SK-N-SH treated with all-trans-retinoic acid at 6 μM for 48 hours (cell line): ENCODE measurements at regions not wholly inside any gene's neighbourhood (a gene's known extent, or its start where the extent isn't known, plus 50 kb on each side); places are given as distances from the start of the nearest gene placed in this dataset.

Experiments
- ATAC-seq: fragments of 200-7000 bp; cut with Tn5 transposase; 3 replicates; pipeline ENCODE4 v1.9.1; 2020; ENCODE audit warnings: mild to moderate bottlenecking, moderate library complexity
- ARNTL ChIP-seq: fragments of 450-650 bp; formaldehyde crosslinking; IDR thresholded peaks from 2 replicates; pipeline ENCODE4 v1.5.0; 2020; ENCODE audit warnings: low read depth, mild to moderate bottlenecking, moderate library complexity, borderline replicate concordance
- BACH2 ChIP-seq: fragments of 250-450 bp; sonication (Bioruptor Pico); IDR thresholded peaks from 2 replicates; pipeline ENCODE4 v1.9.0; 2021; ENCODE audit warnings: mild to moderate bottlenecking, borderline replicate concordance
- CREB5 ChIP-seq: fragments of 250-450 bp; sonication (Bioruptor Pico); IDR thresholded peaks from 2 replicates; pipeline ENCODE4 v1.5.1; 2020; ENCODE audit warnings: low read depth, mild to moderate bottlenecking, moderate library complexity
- CSDC2 ChIP-seq: fragments of 250-450 bp; sonication (Bioruptor Pico); IDR thresholded peaks from 2 replicates; pipeline ENCODE4 v1.5.0; 2020; ENCODE audit warnings: mild to moderate bottlenecking, moderate library complexity
- ESRRG ChIP-seq: fragments of 250-450 bp; sonication (Bioruptor Pico); IDR thresholded peaks from 2 replicates; pipeline ENCODE4 v1.6.1; 2021; ENCODE audit warnings: mild to moderate bottlenecking
- GLIS3 ChIP-seq: fragments of 250-450 bp; sonication (Bioruptor Pico); IDR thresholded peaks from 2 replicates; pipeline ENCODE4 v1.5.0; 2020; ENCODE audit warnings: mild to moderate bottlenecking, moderate library complexity
- ISL1 ChIP-seq: fragments of 250-450 bp; sonication (Bioruptor Pico); IDR thresholded peaks from 2 replicates; pipeline ENCODE4 v2.1.2; 2022; ENCODE audit warnings: mild to moderate bottlenecking, moderate library complexity
- OSR1 ChIP-seq: fragments of 250-450 bp; sonication (Bioruptor Pico); IDR thresholded peaks from 2 replicates; pipeline ENCODE4 v1.8.0; 2022; ENCODE audit warnings: moderate library complexity, mild to moderate bottlenecking, inconsistent platforms
- RARB ChIP-seq: fragments of 250-450 bp; sonication (Bioruptor Pico); IDR thresholded peaks from 2 replicates; pipeline ENCODE4 v1.8.0; 2021; ENCODE audit warnings: mild to moderate bottlenecking, moderate library complexity
- SNAI2 ChIP-seq: fragments of 250-450 bp; sonication (Bioruptor Pico); IDR thresholded peaks from 2 replicates; pipeline ENCODE4 v1.5.0; 2020; ENCODE audit warnings: mild to moderate bottlenecking, moderate library complexity
- TCF4 ChIP-seq: fragments of 250-450 bp; sonication (Bioruptor Pico); IDR thresholded peaks from 2 replicates; pipeline ENCODE4 v1.8.0; 2021; ENCODE audit warnings: mild to moderate bottlenecking, moderate library complexity, borderline replicate concordance
- TOX ChIP-seq: fragments of 250-450 bp; sonication (Bioruptor Pico); IDR thresholded peaks from 2 replicates; pipeline ENCODE4 v1.8.0; 2021; ENCODE audit warnings: mild to moderate bottlenecking, moderate library complexity, borderline replicate concordance
- ZC3H10 ChIP-seq: fragments of 250-450 bp; sonication (Bioruptor Pico); IDR thresholded peaks from 2 replicates; pipeline ENCODE4 v1.5.1; 2021; ENCODE audit warnings: mild to moderate bottlenecking, moderate library complexity
- ZFP3 ChIP-seq: fragments of 250-450 bp; sonication (Bioruptor Pico); IDR thresholded peaks from 2 replicates; pipeline ENCODE4 v1.5.0; 2020; ENCODE audit warnings: mild to moderate bottlenecking, moderate library complexity
- ZFP30 ChIP-seq: fragments of 450-650 bp; formaldehyde crosslinking; IDR thresholded peaks from 2 replicates; pipeline ENCODE4 v1.5.0; 2022; ENCODE audit warnings: mild to moderate bottlenecking, moderate library complexity
- ZNF565 ChIP-seq: fragments of 450-650 bp; formaldehyde crosslinking; conservative IDR thresholded peaks from 2 replicates; pipeline ENCODE4 v1.5.0; 2020; ENCODE audit warnings: low read depth, mild to moderate bottlenecking, moderate library complexity
- ZNF70 ChIP-seq: fragments of 450-650 bp; formaldehyde crosslinking; IDR thresholded peaks from 2 replicates; pipeline ENCODE4 v1.5.0; 2020; ENCODE audit warnings: mild to moderate bottlenecking, moderate library complexity
- ZNF8 ChIP-seq: fragments of 450-650 bp; formaldehyde crosslinking; IDR thresholded peaks from 2 replicates; pipeline ENCODE4 v1.5.0; 2020; ENCODE audit warnings: mild to moderate bottlenecking, moderate library complexity
- TF ChIP-seq, protein P1 (sequence below): fragments of 250-450 bp; sonication (Bioruptor Pico); IDR thresholded peaks from 2 replicates; pipeline ENCODE4 v1.5.0; 2020; ENCODE audit warnings: mild to moderate bottlenecking, moderate library complexity
- TF ChIP-seq, protein P2 (sequence below): fragments of 250-450 bp; sonication (Bioruptor Pico); IDR thresholded peaks from 2 replicates; pipeline ENCODE4 v1.5.1; 2021; ENCODE audit warnings: mild to moderate bottlenecking, moderate library complexity
- TF ChIP-seq, protein P3 (sequence below): fragments of 250-450 bp; sonication (Bioruptor Pico); IDR thresholded peaks from 2 replicates; pipeline ENCODE4 v1.8.0; 2020; ENCODE audit warnings: mild to moderate bottlenecking, moderate library complexity, borderline replicate concordance
- TF ChIP-seq, protein P4 (sequence below): fragments of 250-450 bp; sonication (Bioruptor Pico); IDR thresholded peaks from 2 replicates; pipeline ENCODE4 v1.8.0; 2021; ENCODE audit warnings: low read depth, mild to moderate bottlenecking, moderate library complexity, borderline replicate concordance

DNA sequence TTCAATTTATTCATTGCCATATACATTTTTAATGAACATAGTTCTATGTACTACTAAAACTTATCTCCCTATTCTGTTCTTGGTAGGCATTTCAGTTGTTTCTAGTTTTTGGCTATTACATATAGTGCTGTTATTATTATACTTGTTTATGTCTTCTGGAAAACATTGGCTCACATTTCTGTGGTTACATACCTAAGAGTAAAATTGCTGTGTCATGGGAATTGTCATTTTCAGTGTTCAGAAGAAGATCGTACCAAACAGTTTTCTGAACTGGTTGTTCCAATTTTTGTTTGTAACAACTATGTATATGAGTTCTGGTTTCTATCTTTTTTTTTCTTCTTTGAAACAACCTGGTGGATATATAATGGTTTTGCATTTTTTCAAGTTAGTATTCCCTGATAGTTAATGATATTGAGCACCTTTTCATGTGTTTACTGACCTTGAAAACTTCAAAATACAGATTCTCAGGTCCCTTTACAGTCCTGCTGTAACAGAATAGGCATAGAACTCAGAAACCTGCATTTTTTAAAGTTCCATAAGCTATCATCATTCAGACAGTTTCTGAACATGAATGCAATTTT lies 230.7 kb downstream of the JRKL start:
- ATAC-seq = no peak
- TF ChIP-seq OSR1 (CRISPR knock-in tag) (no peak), GLIS3 (CRISPR knock-in tag) (no peak), ARNTL (CRISPR knock-in tag) (no peak), ZC3H10 (CRISPR knock-in tag) (no peak), ZNF70 (CRISPR knock-in tag) (no peak), ZFP3 (CRISPR knock-in tag) (no peak), TCF4 (no peak), ZNF8 (no peak), SNAI2 (no peak)
- TF ChIP-seq, all 23 proteins: peak for 0

DNA sequence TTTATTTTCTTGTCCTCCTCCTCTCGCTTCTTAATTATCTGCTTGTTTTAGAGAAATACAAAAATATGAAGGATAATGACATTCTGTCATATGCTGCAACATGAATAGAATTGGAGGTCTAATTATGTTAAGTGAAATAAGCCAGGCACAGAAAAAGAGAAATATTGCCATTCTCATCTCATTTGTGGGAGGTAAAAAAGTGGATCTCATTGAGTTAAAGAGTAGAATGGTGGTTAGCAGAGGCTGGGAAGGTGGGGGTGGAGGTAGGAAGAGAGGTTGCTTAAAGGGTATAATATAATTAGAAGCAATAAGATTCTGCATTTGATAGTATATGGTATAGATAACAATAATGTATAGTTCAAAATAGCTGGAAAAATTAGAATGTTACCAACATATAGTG lies 231.3 kb downstream of the JRKL start:
- ATAC-seq = no peak
- no peak for TF ChIP-seq ZNF565
- TF ChIP-seq TOX = no peak
- no peak for TF ChIP-seq BACH2
- no peak for TF ChIP-seq ZNF70 (CRISPR knock-in tag)
- TF ChIP-seq ZNF8 = no peak
- no peak for TF ChIP-seq CREB5 (CRISPR knock-in tag)
- TF ChIP-seq, protein P1, sequence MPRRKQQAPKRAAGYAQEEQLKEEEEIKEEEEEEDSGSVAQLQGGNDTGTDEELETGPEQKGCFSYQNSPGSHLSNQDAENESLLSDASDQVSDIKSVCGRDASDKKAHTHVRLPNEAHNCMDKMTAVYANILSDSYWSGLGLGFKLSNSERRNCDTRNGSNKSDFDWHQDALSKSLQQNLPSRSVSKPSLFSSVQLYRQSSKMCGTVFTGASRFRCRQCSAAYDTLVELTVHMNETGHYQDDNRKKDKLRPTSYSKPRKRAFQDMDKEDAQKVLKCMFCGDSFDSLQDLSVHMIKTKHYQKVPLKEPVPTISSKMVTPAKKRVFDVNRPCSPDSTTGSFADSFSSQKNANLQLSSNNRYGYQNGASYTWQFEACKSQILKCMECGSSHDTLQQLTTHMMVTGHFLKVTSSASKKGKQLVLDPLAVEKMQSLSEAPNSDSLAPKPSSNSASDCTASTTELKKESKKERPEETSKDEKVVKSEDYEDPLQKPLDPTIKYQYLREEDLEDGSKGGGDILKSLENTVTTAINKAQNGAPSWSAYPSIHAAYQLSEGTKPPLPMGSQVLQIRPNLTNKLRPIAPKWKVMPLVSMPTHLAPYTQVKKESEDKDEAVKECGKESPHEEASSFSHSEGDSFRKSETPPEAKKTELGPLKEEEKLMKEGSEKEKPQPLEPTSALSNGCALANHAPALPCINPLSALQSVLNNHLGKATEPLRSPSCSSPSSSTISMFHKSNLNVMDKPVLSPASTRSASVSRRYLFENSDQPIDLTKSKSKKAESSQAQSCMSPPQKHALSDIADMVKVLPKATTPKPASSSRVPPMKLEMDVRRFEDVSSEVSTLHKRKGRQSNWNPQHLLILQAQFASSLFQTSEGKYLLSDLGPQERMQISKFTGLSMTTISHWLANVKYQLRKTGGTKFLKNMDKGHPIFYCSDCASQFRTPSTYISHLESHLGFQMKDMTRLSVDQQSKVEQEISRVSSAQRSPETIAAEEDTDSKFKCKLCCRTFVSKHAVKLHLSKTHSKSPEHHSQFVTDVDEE = no peak
- no peak for TF ChIP-seq ZC3H10 (CRISPR knock-in tag)
- no peak for TF ChIP-seq TCF4
- no peak for TF ChIP-seq RARB (CRISPR knock-in tag)
- TF ChIP-seq CSDC2 = no peak
- TF ChIP-seq ZFP30 (CRISPR knock-in tag) = no peak
- TF ChIP-seq ISL1 (CRISPR knock-in tag) = no peak
- TF ChIP-seq, protein P2, sequence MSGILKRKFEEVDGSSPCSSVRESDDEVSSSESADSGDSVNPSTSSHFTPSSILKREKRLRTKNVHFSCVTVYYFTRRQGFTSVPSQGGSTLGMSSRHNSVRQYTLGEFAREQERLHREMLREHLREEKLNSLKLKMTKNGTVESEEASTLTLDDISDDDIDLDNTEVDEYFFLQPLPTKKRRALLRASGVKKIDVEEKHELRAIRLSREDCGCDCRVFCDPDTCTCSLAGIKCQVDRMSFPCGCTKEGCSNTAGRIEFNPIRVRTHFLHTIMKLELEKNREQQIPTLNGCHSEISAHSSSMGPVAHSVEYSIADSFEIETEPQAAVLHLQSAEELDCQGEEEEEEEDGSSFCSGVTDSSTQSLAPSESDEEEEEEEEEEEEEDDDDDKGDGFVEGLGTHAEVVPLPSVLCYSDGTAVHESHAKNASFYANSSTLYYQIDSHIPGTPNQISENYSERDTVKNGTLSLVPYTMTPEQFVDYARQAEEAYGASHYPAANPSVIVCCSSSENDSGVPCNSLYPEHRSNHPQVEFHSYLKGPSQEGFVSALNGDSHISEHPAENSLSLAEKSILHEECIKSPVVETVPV = no peak
- no peak for TF ChIP-seq ESRRG (CRISPR knock-in tag)
- no peak for TF ChIP-seq GLIS3 (CRISPR knock-in tag)
- no peak for TF ChIP-seq SNAI2
- TF ChIP-seq, protein P3, sequence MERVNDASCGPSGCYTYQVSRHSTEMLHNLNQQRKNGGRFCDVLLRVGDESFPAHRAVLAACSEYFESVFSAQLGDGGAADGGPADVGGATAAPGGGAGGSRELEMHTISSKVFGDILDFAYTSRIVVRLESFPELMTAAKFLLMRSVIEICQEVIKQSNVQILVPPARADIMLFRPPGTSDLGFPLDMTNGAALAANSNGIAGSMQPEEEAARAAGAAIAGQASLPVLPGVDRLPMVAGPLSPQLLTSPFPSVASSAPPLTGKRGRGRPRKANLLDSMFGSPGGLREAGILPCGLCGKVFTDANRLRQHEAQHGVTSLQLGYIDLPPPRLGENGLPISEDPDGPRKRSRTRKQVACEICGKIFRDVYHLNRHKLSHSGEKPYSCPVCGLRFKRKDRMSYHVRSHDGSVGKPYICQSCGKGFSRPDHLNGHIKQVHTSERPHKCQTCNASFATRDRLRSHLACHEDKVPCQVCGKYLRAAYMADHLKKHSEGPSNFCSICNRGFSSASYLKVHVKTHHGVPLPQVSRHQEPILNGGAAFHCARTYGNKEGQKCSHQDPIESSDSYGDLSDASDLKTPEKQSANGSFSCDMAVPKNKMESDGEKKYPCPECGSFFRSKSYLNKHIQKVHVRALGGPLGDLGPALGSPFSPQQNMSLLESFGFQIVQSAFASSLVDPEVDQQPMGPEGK (CRISPR knock-in tag) = no peak

GRCh38 chr11:96622026-96622634 lies 232.3 kb downstream of the JRKL start:
- TF ChIP-seq, protein P3 (CRISPR knock-in tag) = no peak
- TF ChIP-seq RARB (CRISPR knock-in tag) (no peak), ZNF70 (CRISPR knock-in tag) (no peak), ESRRG (CRISPR knock-in tag) (no peak), ISL1 (CRISPR knock-in tag) (no peak; the same call in 1 of the 2 replicates), BACH2 (no peak), ZFP3 (CRISPR knock-in tag) (no peak), OSR1 (CRISPR knock-in tag) (no peak), ZFP30 (CRISPR knock-in tag) (no peak), TCF4 (no peak), ZC3H10 (CRISPR knock-in tag) (no peak), ZNF8 (no peak)
- TF ChIP-seq, protein P4, sequence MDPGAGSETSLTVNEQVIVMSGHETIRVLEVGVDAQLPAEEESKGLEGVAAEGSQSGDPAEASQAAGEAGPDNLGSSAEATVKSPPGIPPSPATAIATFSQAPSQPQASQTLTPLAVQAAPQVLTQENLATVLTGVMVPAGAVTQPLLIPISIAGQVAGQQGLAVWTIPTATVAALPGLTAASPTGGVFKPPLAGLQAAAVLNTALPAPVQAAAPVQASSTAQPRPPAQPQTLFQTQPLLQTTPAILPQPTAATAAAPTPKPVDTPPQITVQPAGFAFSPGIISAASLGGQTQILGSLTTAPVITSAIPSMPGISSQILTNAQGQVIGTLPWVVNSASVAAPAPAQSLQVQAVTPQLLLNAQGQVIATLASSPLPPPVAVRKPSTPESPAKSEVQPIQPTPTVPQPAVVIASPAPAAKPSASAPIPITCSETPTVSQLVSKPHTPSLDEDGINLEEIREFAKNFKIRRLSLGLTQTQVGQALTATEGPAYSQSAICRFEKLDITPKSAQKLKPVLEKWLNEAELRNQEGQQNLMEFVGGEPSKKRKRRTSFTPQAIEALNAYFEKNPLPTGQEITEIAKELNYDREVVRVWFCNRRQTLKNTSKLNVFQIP (CRISPR knock-in tag) = no peak
- no peak for ATAC-seq
